Raji (cell line): ENCODE measurements at regions not wholly inside any gene's neighbourhood (a gene's known extent, or its start where the extent isn't known, plus 50 kb on each side); places are given as distances from the start of the nearest gene placed in this dataset.

Source experiments
- POLR2A ChIP-seq: IDR thresholded peaks from 2 replicates; pipeline ENCODE4 v1.6.1; 2011; ENCODE audit warnings: low read depth, low read length, control low read depth; ENCODE audit not compliant: insufficient read depth

DNA sequence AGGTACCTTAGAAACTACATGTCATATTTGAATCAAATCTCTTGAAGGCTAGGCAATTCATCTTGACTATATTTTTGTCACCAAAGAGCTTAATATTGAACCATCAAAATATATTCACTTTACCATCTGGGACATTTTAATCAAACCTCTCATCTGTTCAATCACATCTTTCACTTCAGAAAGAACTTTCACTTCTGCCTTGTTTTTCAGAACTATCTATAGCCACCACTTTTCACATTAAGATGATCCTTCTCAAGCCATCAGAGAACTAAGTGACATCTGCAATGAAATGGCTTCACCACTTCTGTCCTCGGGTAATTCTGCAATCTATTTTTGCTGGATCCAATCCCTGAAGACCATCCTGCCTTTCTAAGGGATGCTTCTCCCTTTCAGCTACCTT is 57.8 kb downstream of the OR2B2 start:
- TF ChIP-seq POLR2A, result no peak

GRCh38 chr6:27851440-27851839 is 60.8 kb downstream of the OR2B2 start:
- TF ChIP-seq POLR2A, result no peak

DNA sequence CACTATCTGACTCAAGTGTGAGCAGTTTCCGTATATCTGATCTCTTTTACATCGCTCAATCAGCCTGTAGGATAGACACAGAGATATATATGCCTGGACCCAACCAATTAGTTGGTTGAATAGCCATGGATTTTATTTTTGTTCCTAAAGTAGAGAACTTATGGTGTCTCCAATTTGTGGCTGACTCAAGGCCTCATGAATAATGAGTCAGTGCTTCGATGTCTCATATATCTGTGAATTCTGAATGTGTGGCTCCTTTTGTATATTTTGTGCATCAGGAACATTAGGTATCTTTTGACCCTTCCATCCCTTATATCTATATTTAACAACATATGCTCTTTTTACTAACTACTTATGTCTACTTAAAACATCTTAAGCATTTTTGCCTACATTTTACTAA is 64.5 kb downstream of the OR2B2 start:
- no peak for TF ChIP-seq POLR2A

DNA sequence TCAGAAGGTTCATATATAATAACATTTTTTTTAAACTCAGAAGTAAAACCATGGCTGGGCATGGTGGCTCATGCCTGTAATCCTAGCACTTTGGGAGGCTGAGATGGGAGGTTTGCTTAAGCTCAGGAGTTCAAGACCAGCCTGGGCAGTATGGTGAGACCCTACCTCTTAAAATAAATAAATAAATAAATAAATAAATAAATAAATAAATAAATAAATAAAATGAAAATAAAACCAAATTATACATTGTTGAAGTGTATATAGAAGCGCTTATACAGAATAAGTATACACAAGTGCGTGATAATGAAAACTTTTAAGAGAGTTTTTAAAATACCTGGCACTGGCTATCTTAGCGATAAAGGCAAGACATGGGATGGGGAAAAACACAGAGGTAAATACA is 71.6 kb downstream of the OR2B2 start:
- no peak for TF ChIP-seq POLR2A

GRCh38 chr6:27839626-27840475 is 72.3 kb downstream of the OR2B2 start:
- no peak for TF ChIP-seq POLR2A

- peak; percentile 54 for TF ChIP-seq POLR2A
Measured at GRCh38 chr6:27838945-27839625, 73.1 kb downstream of the OR2B2 start.

- peak; percentile 93 for TF ChIP-seq POLR2A
Measured at GRCh38 chr6:27838058-27838944, 73.9 kb downstream of the OR2B2 start.

DNA sequence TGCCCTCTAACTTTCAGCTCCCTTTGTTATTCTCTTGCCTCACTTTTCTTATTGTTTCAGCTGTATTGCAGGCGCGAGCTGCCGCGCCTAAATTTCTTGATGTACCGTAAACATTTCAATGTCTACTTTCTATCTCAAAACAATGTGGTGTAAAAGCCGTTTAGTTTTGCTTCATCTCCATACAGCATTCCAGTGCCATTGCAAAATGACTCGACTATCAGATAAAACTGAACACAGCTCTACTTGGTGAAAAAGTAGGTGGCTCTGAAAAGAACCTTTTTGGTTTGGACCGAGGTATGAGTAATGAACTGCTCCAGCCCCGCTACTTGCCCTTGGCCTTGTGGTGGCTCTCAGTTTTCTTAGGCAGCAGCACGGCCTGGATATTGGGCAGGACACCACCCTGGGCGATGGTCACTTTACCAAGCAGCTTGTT is 74.6 kb downstream of the OR2B2 start:
- TF ChIP-seq POLR2A, result no peak

DNA sequence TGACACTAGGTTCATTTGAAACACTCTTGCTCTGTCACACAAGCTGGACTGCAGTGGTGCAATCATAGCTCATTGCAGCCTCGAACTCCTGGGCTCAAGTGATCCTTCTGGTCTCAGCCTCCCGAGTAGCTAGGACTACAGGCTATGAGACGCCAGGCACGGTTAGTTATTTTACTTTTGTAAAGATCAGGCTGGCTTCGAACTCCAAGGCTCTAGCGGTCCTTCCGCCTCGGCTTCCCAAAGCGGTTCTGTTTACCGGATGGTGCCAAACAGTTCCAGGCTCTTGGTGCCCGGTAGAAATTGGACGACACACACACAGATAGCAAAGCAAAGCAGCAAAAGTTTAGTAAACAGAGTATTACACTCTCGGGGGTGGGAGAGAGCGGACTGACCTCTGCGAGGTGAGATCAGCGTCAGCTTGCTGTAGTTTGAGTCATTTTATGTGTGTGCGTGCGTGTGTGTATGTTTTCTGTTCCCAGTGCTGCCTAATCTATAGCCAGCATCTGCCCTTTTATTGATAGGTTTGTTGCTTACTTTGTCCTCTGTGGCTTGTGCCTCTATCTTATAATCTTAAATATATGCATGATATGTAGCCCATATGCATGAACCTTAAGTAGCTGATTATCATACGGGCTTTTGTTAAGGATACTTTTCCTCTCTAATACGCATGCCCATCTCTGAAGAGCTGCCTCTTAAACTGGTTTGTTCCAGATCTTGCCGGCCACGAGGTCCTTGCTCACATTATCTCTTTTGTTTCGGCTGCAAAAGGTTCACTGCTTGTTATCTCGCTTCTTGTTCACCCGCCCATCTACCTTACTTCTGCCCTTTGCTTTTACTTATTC is 75.2 kb downstream of the OR2B2 start:
- TF ChIP-seq POLR2A, result peak; percentile 60; the same call in 1 of the 2 replicates

- TF ChIP-seq POLR2A, result no peak
Measured at GRCh38 chr6:27836141-27836782, 75.9 kb downstream of the OR2B2 start.

DNA sequence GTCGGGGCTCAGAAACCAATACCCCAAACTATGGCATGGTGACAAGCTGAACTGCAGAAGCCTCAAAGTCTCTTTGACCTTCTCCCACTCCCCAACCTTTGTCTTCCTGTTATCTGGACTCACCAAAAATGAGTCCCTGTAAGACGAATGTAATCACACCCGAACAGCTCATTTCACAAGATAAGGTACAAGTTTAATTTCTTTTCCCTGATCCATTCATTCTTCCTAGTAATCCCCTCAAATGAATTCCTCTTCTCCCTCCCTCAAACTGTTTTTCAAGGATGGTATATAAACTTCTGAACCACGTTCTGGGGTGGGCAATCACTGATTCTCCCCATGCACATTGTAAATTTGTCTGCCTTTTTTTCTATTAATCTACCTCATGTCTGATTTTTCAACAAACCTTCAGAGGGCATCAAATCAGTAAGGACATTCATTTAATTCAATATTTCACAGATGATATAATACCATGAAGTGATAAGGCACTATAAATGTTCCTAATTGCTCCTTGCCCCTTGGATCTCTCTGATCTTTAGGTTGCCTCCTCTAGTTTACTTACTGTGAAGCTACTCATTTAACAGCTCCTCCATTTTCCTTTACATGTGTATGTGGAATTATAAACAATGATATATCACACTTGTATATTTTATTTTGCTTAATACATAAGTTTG is 77.2 kb downstream of the OR2B2 start:
- TF ChIP-seq POLR2A, result no peak

DNA sequence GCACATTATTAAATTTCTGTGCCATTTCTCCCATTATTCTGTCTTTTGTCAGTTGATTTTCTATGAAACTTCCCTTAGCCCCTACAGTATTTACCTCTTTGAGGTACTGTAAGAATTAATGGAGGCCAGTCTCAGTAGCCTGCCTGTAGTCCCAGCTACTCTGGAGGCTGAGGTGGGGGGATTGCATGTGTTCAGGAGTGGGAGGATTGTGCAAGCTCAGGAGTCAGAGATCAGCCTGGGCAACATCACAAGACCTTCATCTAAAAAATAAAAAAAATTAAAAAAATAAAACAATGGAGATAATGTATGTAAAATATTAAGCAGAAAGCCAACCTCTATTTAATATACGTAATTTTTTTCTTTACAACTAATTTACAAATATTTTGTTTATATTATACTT is 77.8 kb downstream of the OR2B2 start:
- no peak for TF ChIP-seq POLR2A

DNA sequence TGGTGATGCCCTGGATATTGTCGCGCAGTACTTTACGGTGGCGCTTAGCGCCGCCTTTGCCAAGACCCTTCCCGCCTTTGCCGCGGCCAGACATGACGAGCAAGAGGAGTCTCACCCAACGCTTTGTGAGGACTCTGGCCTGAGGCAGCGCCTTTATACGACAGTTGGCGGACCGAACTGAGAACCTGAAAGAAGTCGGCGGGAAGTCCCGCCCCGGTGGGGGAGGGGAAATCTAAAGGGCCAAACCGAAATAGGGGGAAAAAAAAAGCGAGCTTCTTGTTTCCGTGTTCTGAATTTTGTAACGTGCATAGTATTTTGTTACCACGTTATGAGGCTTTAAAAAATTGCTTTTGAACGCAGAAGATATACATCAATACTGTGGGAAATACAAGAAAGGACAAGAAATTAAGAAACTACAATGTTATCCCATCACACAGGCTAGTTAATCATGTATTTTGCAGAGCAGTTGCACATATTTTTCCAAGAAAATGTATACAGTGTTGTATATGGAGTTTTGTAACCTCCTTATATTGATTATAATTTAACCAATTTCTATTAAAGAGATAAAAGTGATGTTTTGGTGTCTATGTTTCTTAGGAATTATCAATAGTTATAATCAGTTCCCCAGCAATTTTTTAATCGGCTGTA is 80.6 kb downstream of the OR2B2 start:
- TF ChIP-seq POLR2A, result peak; percentile 18; the same call in 1 of the 2 replicates
